SK-N-SH (cell line): ENCODE measurements at regions not wholly inside any gene's neighbourhood (a gene's known extent, or its start where the extent isn't known, plus 50 kb on each side); places are given as distances from the start of the nearest gene placed in this dataset.

ENCODE experiments used
- CTCF ChIA-PET: fragments of 300-600, 350-600 bp; formaldehyde crosslinking; extraction: SDS; loops from one replicate; lab custom pipeline; 2021; lab: Yijun Ruan, JAX
- POLR2A ChIA-PET: fragments of 350-600 bp; sonication (Branson Sonifier 250); formaldehyde crosslinking; extraction: SDS; loops from one replicate; lab custom pipeline; 2020; ENCODE audit warnings: antibody characterized with exemption, inconsistent platforms; lab: Yijun Ruan, JAX
- DNase-seq: peaks from one replicate; pipeline ENCODE4 v3.0.0; 2012
- H2AFZ ChIP-seq: fragments of 200-600 bp; sonication (generic); 2 replicates; pipeline ENCODE4 v1.8.1; 2016; ENCODE audit warnings: antibody characterized with exemption, mild to moderate bottlenecking, low read depth
- H3F3A ChIP-seq: fragments of 200-600 bp; sonication (generic); replicated peaks from 2 replicates; pipeline ENCODE3; 2016; ENCODE audit warnings: antibody characterized with exemption, mild to moderate bottlenecking; ENCODE audit not compliant: insufficient read depth
- H3K27ac ChIP-seq, 2 experiments: fragments of 200-500 bp in 1 of 2; fragments of 200-600 bp in 1 of 2; sonication (Bioruptor generic) in 1 of 2; sonication (generic), shearing (Covaris generic) in 1 of 2; 2 replicates each; pipeline versions ENCODE4 v1.5.1 to v1.6.1; 2014 to 2016; ENCODE audit warnings: low read depth in 2 of 2, inconsistent platforms in 1 of 2, low read length in 1 of 2, mild to moderate bottlenecking in 1 of 2, mixed read lengths in 1 of 2
- H3K27me3 ChIP-seq: fragments of 200-600 bp; sonication (generic), shearing (Covaris generic); 2 replicates; pipeline ENCODE4 v1.6.1; 2016; ENCODE audit warnings: mixed run types; ENCODE audit not compliant: insufficient read depth
- H3K36me3 ChIP-seq, 2 experiments: fragments of 200-500 bp in 1 of 2; fragments of 200-600 bp in 1 of 2; sonication (Bioruptor generic) in 1 of 2; sonication (generic) in 1 of 2; replicated peaks in 1 of 2; 2 replicates each; pipeline versions ENCODE3 to v1.5.1; 2014 to 2016; ENCODE audit warnings: low read length in 1 of 2, mild to moderate bottlenecking in 1 of 2; ENCODE audit not compliant: insufficient read depth in 2 of 2, control insufficient read depth in 1 of 2
- H3K4me1 ChIP-seq, 2 experiments: fragments of 200-500 bp in 1 of 2; fragments of 200-600 bp in 1 of 2; sonication (Bioruptor generic) in 1 of 2; sonication (generic), shearing (Covaris generic) in 1 of 2; 2 replicates each; pipeline versions ENCODE4 v1.5.1 to v1.6.1; 2014 to 2016; ENCODE audit warnings: low read depth in 1 of 2, low read length in 1 of 2, mixed run types in 1 of 2; ENCODE audit not compliant: insufficient read depth in 2 of 2, control insufficient read depth in 1 of 2
- H3K4me2 ChIP-seq: fragments of 200-600 bp; sonication (generic), shearing (Covaris generic); 2 replicates; pipeline ENCODE4 v1.6.1; 2017; ENCODE audit warnings: mixed run types
- H3K4me3 ChIP-seq, 2 experiments: fragments of 200-500 bp in 1 of 2; fragments of 200-600 bp in 1 of 2; sonication (Bioruptor generic) in 1 of 2; sonication (generic), shearing (Covaris generic) in 1 of 2; 2 replicates each; pipeline versions ENCODE4 v1.5.1 to v1.8.1; 2014 to 2016; ENCODE audit warnings: low read depth in 2 of 2, inconsistent platforms in 1 of 2, low read length in 1 of 2, mild to moderate bottlenecking in 1 of 2, mixed read lengths in 1 of 2, moderate library complexity in 1 of 2
- H3K79me2 ChIP-seq: fragments of 200-600 bp; sonication (generic); 2 replicates; pipeline ENCODE4 v1.8.1; 2017; ENCODE audit warnings: mild to moderate bottlenecking; ENCODE audit not compliant: insufficient read depth
- H3K9ac ChIP-seq: fragments of 200-600 bp; sonication (generic); 2 replicates; pipeline ENCODE4 v1.6.1; 2017; ENCODE audit warnings: mixed run types
- H3K9me2 ChIP-seq: fragments of 200-600 bp; sonication (generic); 2 replicates; pipeline ENCODE4 v1.6.1; 2017; ENCODE audit warnings: mixed run types
- H3K9me3 ChIP-seq: fragments of 200-600 bp; sonication (generic); 2 replicates; pipeline ENCODE4 v1.6.1; 2017; ENCODE audit warnings: mixed run types, mild to moderate bottlenecking, moderate library complexity
- H4K20me1 ChIP-seq: fragments of 200-600 bp; sonication (generic); 2 replicates; pipeline ENCODE4 v1.6.1; 2017; ENCODE audit warnings: mild to moderate bottlenecking, mixed run types; ENCODE audit not compliant: insufficient read depth
- CHD2 ChIP-seq: fragments of 150-350 bp; IDR thresholded peaks from 2 replicates; pipeline ENCODE4 v1.6.1; 2018; ENCODE audit warnings: low read length; ENCODE audit not compliant: partially characterized antibody
- JUND ChIP-seq: IDR thresholded peaks from 2 replicates; pipeline ENCODE4 v1.4.0; 2012
- MXI1 ChIP-seq: IDR thresholded peaks from 2 replicates; pipeline ENCODE4 v1.6.1; 2012; ENCODE audit warnings: mild to moderate bottlenecking, low read depth, low read length, improper control_type of control experiment
- PBX3 ChIP-seq: IDR thresholded peaks from 2 replicates; pipeline ENCODE4; 2012
- REST ChIP-seq: IDR thresholded peaks from 2 replicates; pipeline ENCODE4 v1.6.1; 2012; ENCODE audit warnings: mild to moderate bottlenecking, low read depth, low read length, moderate library complexity
- TAF1 ChIP-seq: IDR thresholded peaks from 2 replicates; pipeline ENCODE4 v1.6.1; 2012; ENCODE audit warnings: low read depth, mild to moderate bottlenecking, low read length, moderate library complexity, borderline replicate concordance
- ZBTB33 ChIP-seq: IDR thresholded peaks from 2 replicates; pipeline ENCODE4 v1.4.0; 2012; ENCODE audit warnings: low read depth, borderline replicate concordance
- WGBS: methylation state at CpG from one replicate; pipeline ENCODE4 v1.1.6; 2017; ENCODE audit warnings: low lambda C conversion rate; 5-methylcytosine and 5-hydroxymethylcytosine counted together

- WGBS: 19% methylated on average over 1 of the region's 1 CpG
Measured at GRCh38 chr10:65416094-65416493, 1509.7 kb upstream of the LRRTM3 start.

GRCh38 chr10:65419629-65420028 lies 1506.2 kb upstream of the LRRTM3 start:
- 22% methylated on average over 2 of the region's 2 CpGs for WGBS
- ChIA-PET CTCF (no interaction called here), POLR2A (no interaction called here)
- DNase-seq: no peak
- H3K4me3 ChIP-seq: no peak overlapping the region
- H3K79me2 ChIP-seq: no peaks in the 10 kb centered on the region
- peak overlapping the region; percentile 73 for H2AFZ ChIP-seq
- TF ChIP-seq REST: no peak
- TF ChIP-seq MXI1: no peak
- no peaks in the 10 kb centered on the region for H3K9me2 ChIP-seq
- no peak overlapping the region for H3K9ac ChIP-seq
- peak overlapping the region; percentile 63 to 67; a peak in 3 of 4 replicates for H3K27ac ChIP-seq
- H3K4me1 ChIP-seq: no peaks in the 10 kb centered on the region; a peak in 1 of 4 replicates
- H3F3A ChIP-seq: peaks cover 10% of the 10 kb centered on the region
- H3K27me3 ChIP-seq: no peaks in the 10 kb centered on the region
- peak overlapping the region; percentile 7; the same call in 1 of the 2 replicates for H3K4me2 ChIP-seq
- H3K9me3 ChIP-seq: no peaks in the 10 kb centered on the region
- no peaks in the 10 kb centered on the region for H4K20me1 ChIP-seq
- no peaks in the 10 kb centered on the region for H3K36me3 ChIP-seq

More at GRCh38 chr10:65416094-65416493, 1509.7 kb upstream of the LRRTM3 start:
- H2AFZ ChIP-seq: no peak overlapping the region
- H3K4me2 ChIP-seq: no peak overlapping the region
- H3K4me1 ChIP-seq: no peaks in the 10 kb centered on the region
- H3K4me3 ChIP-seq: no peak overlapping the region
- H3K9ac ChIP-seq: no peak overlapping the region
- H3K9me3 ChIP-seq: no peaks in the 10 kb centered on the region
- peak overlapping the region in 1 of 2 experiments; percentile 43; a peak in 3 of 4 replicates for H3K27ac ChIP-seq
- no peaks in the 10 kb centered on the region for H3K9me2 ChIP-seq
- H3F3A ChIP-seq: peaks cover 10% of the 10 kb centered on the region
- no peaks in the 10 kb centered on the region for H3K79me2 ChIP-seq
- TF ChIP-seq JUND (peak; percentile 44), ZBTB33 (no peak), CHD2 (no peak), TAF1 (no peak), PBX3 (peak; percentile 41)
- TF ChIP-seq, all 33 proteins: peak for 2
- ChIA-PET POLR2A (no interaction called here), CTCF (no interaction called here)
- Histone ChIP-seq H3K36me3 (no peaks in the 10 kb centered on the region), H3K27me3 (no peaks in the 10 kb centered on the region), H4K20me1 (no peaks in the 10 kb centered on the region)
- no peak for DNase-seq
